Neural cell (in vitro differentiated cells): ENCODE measurements at regions not wholly inside any gene's neighbourhood (a gene's known extent, or its start where the extent isn't known, plus 50 kb on each side); places are given as distances from the start of the nearest gene placed in this dataset.

Source experiments
- H2AFZ ChIP-seq: fragments of 200-600, 300-800 bp; sonication (generic), shearing (Covaris generic); 2 replicates; pipeline ENCODE4 v1.6.0; 2014; ENCODE audit warnings: low read depth, mild to moderate bottlenecking, antibody characterized with exemption, low read length, moderate library complexity
- H3F3A ChIP-seq: fragments of 200-600 bp; shearing (Covaris generic); 2 replicates; pipeline ENCODE4 v1.6.1; 2016; ENCODE audit warnings: mild to moderate bottlenecking, moderate library complexity, mixed read lengths, antibody characterized with exemption, low read length; ENCODE audit not compliant: insufficient read depth, poor library complexity, severe bottlenecking
- H3K27ac ChIP-seq: fragments of 200-600, 300-800 bp; sonication (generic), shearing (Covaris generic); 2 replicates; pipeline ENCODE4 v1.5.1; 2014; ENCODE audit warnings: mild to moderate bottlenecking, low read length, moderate library complexity
- H3K27me3 ChIP-seq: fragments of 300-800, 200-600 bp; sonication (generic), shearing (Covaris generic); 2 replicates; pipeline ENCODE4 v1.6.0; 2014; ENCODE audit warnings: mild to moderate bottlenecking, low read depth, low read length, moderate library complexity; ENCODE audit not compliant: insufficient read depth
- H3K36me3 ChIP-seq: fragments of 300-800, 200-600 bp; sonication (generic), shearing (Covaris generic); 2 replicates; pipeline ENCODE4 v1.5.1; 2014; ENCODE audit warnings: mild to moderate bottlenecking, antibody characterized with exemption, low read length, moderate library complexity; ENCODE audit not compliant: insufficient read depth
- H3K4me2 ChIP-seq: fragments of 300-800, 200-600 bp; sonication (generic), shearing (Covaris generic); 2 replicates; pipeline ENCODE4 v1.6.0; 2014; ENCODE audit warnings: mild to moderate bottlenecking, low read length
- H3K4me3 ChIP-seq: fragments of 300-800, 200-600 bp; sonication (generic), shearing (Covaris generic); 2 replicates; pipeline ENCODE4 v1.5.1; 2014; ENCODE audit warnings: mild to moderate bottlenecking, low read length, moderate library complexity
- H3K79me2 ChIP-seq: fragments of 200-600 bp; shearing (Covaris generic); replicated peaks from 2 replicates; pipeline ENCODE4 v1.6.0; 2014; ENCODE audit warnings: mild to moderate bottlenecking, low read length, moderate library complexity; ENCODE audit not compliant: insufficient read depth
- H3K9ac ChIP-seq: fragments of 300-800, 200-600 bp; sonication (generic), shearing (Covaris generic); 2 replicates; pipeline ENCODE4 v1.6.1; 2016; ENCODE audit warnings: mild to moderate bottlenecking, low read length, mixed read lengths
- H3K9me2 ChIP-seq: fragments of 200-600 bp; shearing (Covaris generic); 2 replicates; pipeline ENCODE4 v1.6.1; 2016; ENCODE audit warnings: mild to moderate bottlenecking, low read length, mixed read lengths; ENCODE audit not compliant: insufficient read depth
- H3K9me3 ChIP-seq: fragments of 200-600, 300-800 bp; sonication (generic), shearing (Covaris generic); 2 replicates; pipeline ENCODE4 v1.6.1; 2016; ENCODE audit warnings: mild to moderate bottlenecking, mixed run types, low read length, moderate library complexity, mixed read lengths
- H4K20me1 ChIP-seq: fragments of 200-600 bp; shearing (Covaris generic); 2 replicates; pipeline ENCODE4 v1.6.1; 2016; ENCODE audit warnings: mild to moderate bottlenecking, mixed run types; ENCODE audit not compliant: insufficient read depth
- EP300 ChIP-seq: fragments of 450-650 bp; conservative IDR thresholded peaks from 2 replicates; pipeline ENCODE4 v1.6.1; 2014; ENCODE audit warnings: antibody characterized with exemption, mild to moderate bottlenecking, moderate library complexity; ENCODE audit not compliant: poor library complexity, severe bottlenecking
- EZH2 ChIP-seq: fragments of 200-600, 300-800 bp; shearing (Covaris generic), sonication (generic); IDR thresholded peaks from 2 replicates; pipeline ENCODE4 v1.6.1; 2014; ENCODE audit warnings: antibody characterized with exemption, low read length, borderline replicate concordance, mild to moderate bottlenecking; ENCODE audit not compliant: insufficient read depth, poor library complexity, severe bottlenecking
- MXI1 ChIP-seq: fragments of 450-650 bp; conservative IDR thresholded peaks from 2 replicates; pipeline ENCODE4 v1.6.1; 2014; ENCODE audit warnings: antibody characterized with exemption, mild to moderate bottlenecking; ENCODE audit not compliant: poor library complexity, severe bottlenecking
- POLR2AphosphoS5 ChIP-seq: IDR thresholded peaks from 2 replicates; pipeline ENCODE4 v1.6.1; 2012
- RAD21 ChIP-seq: fragments of 450-650 bp; conservative IDR thresholded peaks from 2 replicates; pipeline ENCODE4 v1.6.1; 2014; ENCODE audit warnings: antibody characterized with exemption, mild to moderate bottlenecking, moderate library complexity
- SMC3 ChIP-seq: fragments of 450-650 bp; conservative IDR thresholded peaks from 2 replicates; pipeline ENCODE4 v1.6.1; 2014; ENCODE audit warnings: antibody characterized with exemption, mild to moderate bottlenecking, moderate library complexity; ENCODE audit not compliant: poor library complexity
- TAF1 ChIP-seq: IDR thresholded peaks from 2 replicates; pipeline ENCODE4 v1.6.1; 2012; ENCODE audit warnings: low read depth
- TF ChIP-seq, protein P1 (sequence below): IDR thresholded peaks from 2 replicates; pipeline ENCODE4 v1.6.1; 2012; ENCODE audit warnings: borderline replicate concordance
- TF ChIP-seq, protein P2 (sequence below): fragments of 450-650 bp; IDR thresholded peaks from 2 replicates; pipeline ENCODE4 v1.5.1; 2014; ENCODE audit warnings: antibody characterized with exemption, mild to moderate bottlenecking, moderate library complexity; ENCODE audit not compliant: poor library complexity, severe bottlenecking

DNA sequence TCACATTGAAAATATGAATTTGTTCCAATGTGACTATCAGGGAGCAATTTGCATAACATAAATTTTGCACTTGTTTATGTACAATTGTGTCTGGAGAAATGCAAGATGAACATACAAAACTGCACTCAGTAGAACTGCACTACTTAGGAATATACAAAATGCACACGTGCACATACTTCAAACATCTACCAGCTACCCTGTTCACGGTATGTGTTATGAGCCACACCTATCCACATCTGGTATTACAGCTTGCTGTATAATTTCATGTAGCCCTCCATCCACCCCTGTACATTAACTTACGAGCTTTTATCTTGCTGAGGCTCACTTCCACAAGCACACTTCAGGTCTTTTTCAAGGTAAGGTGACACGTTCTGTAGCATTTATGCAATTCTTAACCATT is 373.5 kb upstream of the ZEB2 start:
- no peak overlapping the region for H3K27ac ChIP-seq
- H3K9ac ChIP-seq = no peak overlapping the region
- no peak overlapping the region for H3K4me2 ChIP-seq
- no peaks in the 10 kb centered on the region for H3K79me2 ChIP-seq
- H3K27me3 ChIP-seq = no peaks in the 10 kb centered on the region
- no peaks in the 10 kb centered on the region for H3K9me3 ChIP-seq
- no peaks in the 10 kb centered on the region for H3K9me2 ChIP-seq
- no peak for TF ChIP-seq SMC3
- TF ChIP-seq EP300 = no peak
- TF ChIP-seq, protein P1, sequence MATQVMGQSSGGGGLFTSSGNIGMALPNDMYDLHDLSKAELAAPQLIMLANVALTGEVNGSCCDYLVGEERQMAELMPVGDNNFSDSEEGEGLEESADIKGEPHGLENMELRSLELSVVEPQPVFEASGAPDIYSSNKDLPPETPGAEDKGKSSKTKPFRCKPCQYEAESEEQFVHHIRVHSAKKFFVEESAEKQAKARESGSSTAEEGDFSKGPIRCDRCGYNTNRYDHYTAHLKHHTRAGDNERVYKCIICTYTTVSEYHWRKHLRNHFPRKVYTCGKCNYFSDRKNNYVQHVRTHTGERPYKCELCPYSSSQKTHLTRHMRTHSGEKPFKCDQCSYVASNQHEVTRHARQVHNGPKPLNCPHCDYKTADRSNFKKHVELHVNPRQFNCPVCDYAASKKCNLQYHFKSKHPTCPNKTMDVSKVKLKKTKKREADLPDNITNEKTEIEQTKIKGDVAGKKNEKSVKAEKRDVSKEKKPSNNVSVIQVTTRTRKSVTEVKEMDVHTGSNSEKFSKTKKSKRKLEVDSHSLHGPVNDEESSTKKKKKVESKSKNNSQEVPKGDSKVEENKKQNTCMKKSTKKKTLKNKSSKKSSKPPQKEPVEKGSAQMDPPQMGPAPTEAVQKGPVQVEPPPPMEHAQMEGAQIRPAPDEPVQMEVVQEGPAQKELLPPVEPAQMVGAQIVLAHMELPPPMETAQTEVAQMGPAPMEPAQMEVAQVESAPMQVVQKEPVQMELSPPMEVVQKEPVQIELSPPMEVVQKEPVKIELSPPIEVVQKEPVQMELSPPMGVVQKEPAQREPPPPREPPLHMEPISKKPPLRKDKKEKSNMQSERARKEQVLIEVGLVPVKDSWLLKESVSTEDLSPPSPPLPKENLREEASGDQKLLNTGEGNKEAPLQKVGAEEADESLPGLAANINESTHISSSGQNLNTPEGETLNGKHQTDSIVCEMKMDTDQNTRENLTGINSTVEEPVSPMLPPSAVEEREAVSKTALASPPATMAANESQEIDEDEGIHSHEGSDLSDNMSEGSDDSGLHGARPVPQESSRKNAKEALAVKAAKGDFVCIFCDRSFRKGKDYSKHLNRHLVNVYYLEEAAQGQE = no peak
- TF ChIP-seq, protein P2, sequence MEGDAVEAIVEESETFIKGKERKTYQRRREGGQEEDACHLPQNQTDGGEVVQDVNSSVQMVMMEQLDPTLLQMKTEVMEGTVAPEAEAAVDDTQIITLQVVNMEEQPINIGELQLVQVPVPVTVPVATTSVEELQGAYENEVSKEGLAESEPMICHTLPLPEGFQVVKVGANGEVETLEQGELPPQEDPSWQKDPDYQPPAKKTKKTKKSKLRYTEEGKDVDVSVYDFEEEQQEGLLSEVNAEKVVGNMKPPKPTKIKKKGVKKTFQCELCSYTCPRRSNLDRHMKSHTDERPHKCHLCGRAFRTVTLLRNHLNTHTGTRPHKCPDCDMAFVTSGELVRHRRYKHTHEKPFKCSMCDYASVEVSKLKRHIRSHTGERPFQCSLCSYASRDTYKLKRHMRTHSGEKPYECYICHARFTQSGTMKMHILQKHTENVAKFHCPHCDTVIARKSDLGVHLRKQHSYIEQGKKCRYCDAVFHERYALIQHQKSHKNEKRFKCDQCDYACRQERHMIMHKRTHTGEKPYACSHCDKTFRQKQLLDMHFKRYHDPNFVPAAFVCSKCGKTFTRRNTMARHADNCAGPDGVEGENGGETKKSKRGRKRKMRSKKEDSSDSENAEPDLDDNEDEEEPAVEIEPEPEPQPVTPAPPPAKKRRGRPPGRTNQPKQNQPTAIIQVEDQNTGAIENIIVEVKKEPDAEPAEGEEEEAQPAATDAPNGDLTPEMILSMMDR = no peak
- TF ChIP-seq RAD21 = no peak
- TF ChIP-seq POLR2AphosphoS5 = no peak
- no peak for TF ChIP-seq TAF1
- no peak for TF ChIP-seq MXI1
- no peak for TF ChIP-seq EZH2
- no peak overlapping the region for H3K4me3 ChIP-seq
- no peaks in the 10 kb centered on the region for H3K36me3 ChIP-seq
- no peak overlapping the region for H2AFZ ChIP-seq
- no peaks in the 10 kb centered on the region for H3F3A ChIP-seq
- no peaks in the 10 kb centered on the region for H4K20me1 ChIP-seq

DNA sequence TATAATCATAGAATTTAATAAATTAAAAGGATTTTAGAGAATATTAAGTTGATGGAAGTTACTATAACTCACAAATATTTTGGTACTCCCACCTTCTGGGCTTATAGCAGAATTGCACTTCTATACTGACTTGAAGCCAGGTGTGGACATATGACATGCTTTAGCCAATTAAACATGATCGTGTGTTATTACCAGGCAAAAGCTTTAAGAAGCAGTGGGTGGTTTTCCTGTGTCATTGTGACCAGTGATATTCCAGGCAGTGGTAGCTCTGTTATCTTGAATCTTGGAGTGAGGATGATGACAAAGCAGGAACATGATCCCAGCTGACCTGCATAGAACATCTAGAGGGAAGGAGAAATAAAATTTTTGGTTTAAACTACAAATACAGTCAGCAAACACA is 370.9 kb upstream of the ZEB2 start:
- H3K9ac ChIP-seq = no peak overlapping the region
- H4K20me1 ChIP-seq = no peaks in the 10 kb centered on the region
- no peak overlapping the region for H2AFZ ChIP-seq

DNA sequence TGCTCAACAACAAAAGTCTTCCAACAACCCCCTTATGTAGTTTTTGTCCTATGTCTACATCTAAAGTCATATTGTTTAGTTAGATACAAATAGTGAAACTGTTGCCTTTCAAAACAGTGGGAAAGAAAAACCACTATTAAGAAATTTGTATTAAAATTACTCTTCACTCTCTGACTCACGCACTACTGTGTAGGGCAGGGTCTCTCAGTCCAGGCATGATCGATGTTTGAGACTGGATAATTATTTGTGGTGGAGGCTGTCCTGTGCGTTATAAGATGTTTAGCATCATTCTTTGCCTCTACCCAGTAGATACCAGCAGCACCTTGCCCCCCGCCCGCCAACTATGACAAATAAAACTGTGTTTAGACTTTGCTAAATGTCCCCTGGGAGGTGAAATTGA is 369.4 kb upstream of the ZEB2 start:
- no peaks in the 10 kb centered on the region for H3K79me2 ChIP-seq
- H3F3A ChIP-seq = no peaks in the 10 kb centered on the region
- TF ChIP-seq POLR2AphosphoS5 = no peak
- no peak for TF ChIP-seq MXI1
- no peak for TF ChIP-seq TAF1
- H3K9me3 ChIP-seq = no peaks in the 10 kb centered on the region
- no peak overlapping the region for H3K4me2 ChIP-seq
- H3K4me3 ChIP-seq = no peak overlapping the region
- H3K27me3 ChIP-seq = no peaks in the 10 kb centered on the region
- no peak overlapping the region for H3K9ac ChIP-seq
- no peaks in the 10 kb centered on the region for H3K36me3 ChIP-seq
- H3K9me2 ChIP-seq = no peaks in the 10 kb centered on the region
- no peaks in the 10 kb centered on the region for H4K20me1 ChIP-seq
- H3K27ac ChIP-seq = no peak overlapping the region
- no peak overlapping the region for H2AFZ ChIP-seq

More for the DNA sequence above, 370.9 kb upstream of the ZEB2 start:
- no peak for TF ChIP-seq POLR2AphosphoS5
- no peak for TF ChIP-seq EP300
- no peak for TF ChIP-seq RAD21
- no peak for TF ChIP-seq TAF1
- Histone ChIP-seq H3K36me3 (no peaks in the 10 kb centered on the region), H3F3A (no peaks in the 10 kb centered on the region), H3K4me3 (no peak overlapping the region), H3K9me2 (no peaks in the 10 kb centered on the region), H3K79me2 (no peaks in the 10 kb centered on the region), H3K27ac (no peak overlapping the region), H3K9me3 (no peaks in the 10 kb centered on the region), H3K27me3 (no peaks in the 10 kb centered on the region), H3K4me2 (no peak overlapping the region)
